ENCODE measurements at regions not wholly inside any gene's neighbourhood (a gene's known extent, or its start where the extent isn't known, plus 50 kb on each side); places are given as distances from the start of the nearest gene placed in this dataset.
"Not testable (repeated sequence)": the region's sequence is repeated elsewhere in the genome, so short reads cannot be mapped to it uniquely, and the experiment has no call there.

GRCh38 chr15:21016589-21016988 is 150.5 kb upstream of the POTEB2 start:
- intact Hi-C loops (cut with DNase I; ENCODE audit: low total_unique reads); H3K27me3 ChIP-seq; H3K4me1 ChIP-seq; H3K27ac ChIP-seq; DNase-seq; H3K9me3 ChIP-seq; H3K36me3 ChIP-seq (ENCODE audit: low read depth, missing control alignments); H3K4me3 ChIP-seq: not testable (repeated sequence)
- WGBS, 2 donors = no CpG with 5 or more reads among the region's 4 CpGs

- intact Hi-C loops (cut with DNase I; ENCODE audit: low total_unique reads); H3K27ac ChIP-seq; H3K4me1 ChIP-seq; H3K4me3 ChIP-seq; H3K9me3 ChIP-seq; H3K27me3 ChIP-seq; H3K36me3 ChIP-seq (ENCODE audit: low read depth, missing control alignments); DNase-seq: not testable (repeated sequence)
- WGBS, 2 donors = no CpG with 5 or more reads among the region's 8 CpGs
Measured at GRCh38 chr15:21015171-21015570, 149.1 kb upstream of the POTEB2 start.

- no CpG with 5 or more reads among the region's 9 CpGs for WGBS, 2 donors
- H3K27me3 ChIP-seq; H3K4me1 ChIP-seq; H3K27ac ChIP-seq; DNase-seq; intact Hi-C loops (cut with DNase I; ENCODE audit: low total_unique reads); H3K9me3 ChIP-seq; H3K4me3 ChIP-seq; H3K36me3 ChIP-seq (ENCODE audit: low read depth, missing control alignments): not testable (repeated sequence)
Measured at GRCh38 chr15:21013308-21013707, 147.2 kb upstream of the POTEB2 start.

- H3K27ac ChIP-seq; DNase-seq; H3K4me3 ChIP-seq; H3K36me3 ChIP-seq (ENCODE audit: low read depth, missing control alignments); H3K4me1 ChIP-seq; H3K27me3 ChIP-seq; intact Hi-C loops (cut with DNase I; ENCODE audit: low total_unique reads); H3K9me3 ChIP-seq: not testable (repeated sequence)
- no CpG with 5 or more reads among the region's 7 CpGs for WGBS, 2 donors
Measured at GRCh38 chr15:21009651-21010050, 143.5 kb upstream of the POTEB2 start.

GRCh38 chr15:21003459-21003858 is 137.3 kb upstream of the POTEB2 start:
- DNase-seq; H3K4me3 ChIP-seq; H3K27ac ChIP-seq; intact Hi-C loops (cut with DNase I; ENCODE audit: low total_unique reads); H3K36me3 ChIP-seq (ENCODE audit: low read depth, missing control alignments); H3K9me3 ChIP-seq; H3K4me1 ChIP-seq; H3K27me3 ChIP-seq: not testable (repeated sequence)
- WGBS, 2 donors = 40% methylated on average over 1 of the region's 1 CpG; no CpG with 5 or more reads in 1 of the 2 donors

- H3K36me3 ChIP-seq (ENCODE audit: low read depth, missing control alignments); DNase-seq; intact Hi-C loops (cut with DNase I; ENCODE audit: low total_unique reads); H3K27ac ChIP-seq; H3K9me3 ChIP-seq; H3K4me3 ChIP-seq; H3K27me3 ChIP-seq; H3K4me1 ChIP-seq: not testable (repeated sequence)
- WGBS, 2 donors = 22% methylated on average over 1 of the region's 1 CpG; no CpG with 5 or more reads in 1 of the 2 donors
Measured at GRCh38 chr15:21001950-21002349, 135.8 kb upstream of the POTEB2 start.

- intact Hi-C loops (cut with DNase I; ENCODE audit: low total_unique reads); H3K36me3 ChIP-seq (ENCODE audit: low read depth, missing control alignments); H3K27me3 ChIP-seq; H3K4me3 ChIP-seq; H3K9me3 ChIP-seq; H3K27ac ChIP-seq; H3K4me1 ChIP-seq; DNase-seq: not testable (repeated sequence)
Measured at GRCh38 chr15:20991691-20992090, 125.6 kb upstream of the POTEB2 start.

GRCh38 chr15:20991253-20991652 is 125.1 kb upstream of the POTEB2 start:
- H3K27me3 ChIP-seq; H3K4me3 ChIP-seq; intact Hi-C loops (cut with DNase I; ENCODE audit: low total_unique reads); DNase-seq; H3K27ac ChIP-seq; H3K36me3 ChIP-seq (ENCODE audit: low read depth, missing control alignments); H3K9me3 ChIP-seq; H3K4me1 ChIP-seq: not testable (repeated sequence)
- 66% methylated on average over 3 of the region's 3 CpGs; no CpG with 5 or more reads in 1 of the 2 donors for WGBS, 2 donors

GRCh38 chr15:20986775-20987174 is 120.7 kb upstream of the POTEB2 start:
- DNase-seq; H3K27ac ChIP-seq; H3K4me3 ChIP-seq; H3K36me3 ChIP-seq (ENCODE audit: low read depth, missing control alignments); intact Hi-C loops (cut with DNase I; ENCODE audit: low total_unique reads); H3K4me1 ChIP-seq; H3K27me3 ChIP-seq; H3K9me3 ChIP-seq: not testable (repeated sequence)
- 78 to 85% methylated on average over 3 to 5 of the region's 5 CpGs for WGBS, 2 donors

GRCh38 chr15:20978057-20978456 is 111.9 kb upstream of the POTEB2 start:
- H3K4me3 ChIP-seq; intact Hi-C loops (cut with DNase I; ENCODE audit: low total_unique reads); H3K27ac ChIP-seq; DNase-seq; H3K27me3 ChIP-seq; H3K4me1 ChIP-seq; H3K36me3 ChIP-seq (ENCODE audit: low read depth, missing control alignments); H3K9me3 ChIP-seq: not testable (repeated sequence)
- WGBS, 2 donors = no CpG with 5 or more reads among the region's 1 CpG

GRCh38 chr15:20972762-20973161 is 106.6 kb upstream of the POTEB2 start:
- H3K27me3 ChIP-seq; DNase-seq; H3K36me3 ChIP-seq (ENCODE audit: low read depth, missing control alignments); H3K4me3 ChIP-seq; H3K9me3 ChIP-seq; intact Hi-C loops (cut with DNase I; ENCODE audit: low total_unique reads); H3K4me1 ChIP-seq; H3K27ac ChIP-seq: not testable (repeated sequence)
- WGBS, 2 donors = no CpG with 5 or more reads among the region's 4 CpGs

GRCh38 chr15:20959299-20959698 is 93.2 kb upstream of the POTEB2 start:
- intact Hi-C loops (cut with DNase I; ENCODE audit: low total_unique reads); H3K4me3 ChIP-seq: not testable (repeated sequence)
- 45% methylated on average over 2 of the region's 2 CpGs; no CpG with 5 or more reads in 1 of the 2 donors for WGBS, 2 donors

GRCh38 chr15:20929322-20929721 is 63.2 kb upstream of the POTEB2 start:
- WGBS, 2 donors = no CpG with 5 or more reads among the region's 2 CpGs
- H3K4me1 ChIP-seq; H3K36me3 ChIP-seq (ENCODE audit: low read depth, missing control alignments); H3K4me3 ChIP-seq; H3K9me3 ChIP-seq; H3K27me3 ChIP-seq; DNase-seq; H3K27ac ChIP-seq; intact Hi-C loops (cut with DNase I; ENCODE audit: low total_unique reads): not testable (repeated sequence)

More at GRCh38 chr15:20959299-20959698, 93.2 kb upstream of the POTEB2 start:
- H3K4me1 ChIP-seq; H3K36me3 ChIP-seq (ENCODE audit: low read depth, missing control alignments); DNase-seq; H3K9me3 ChIP-seq; H3K27ac ChIP-seq; H3K27me3 ChIP-seq: not testable (repeated sequence)
